ENCODE measurements at regions not wholly inside any gene's neighbourhood (a gene's known extent, or its start where the extent isn't known, plus 50 kb on each side); places are given as distances from the start of the nearest gene placed in this dataset.

- no peaks in the 10 kb centered on the region for H3K27me3 Mint-ChIP-seq (ENCODE audit: insufficient read depth, low read depth, poor library complexity)
- DNase-seq (ENCODE audit: low spot score) (no peak), ATAC-seq (no peak)
- H3K4me1 Mint-ChIP-seq: peaks cover 8% of the 10 kb centered on the region; the same call in 2 of the 3 replicates
- no peaks in the 10 kb centered on the region for H3K9me3 Mint-ChIP-seq
- H3K27ac ChIP-seq (ENCODE audit: low read depth): no peak overlapping the region
- no peaks in the 10 kb centered on the region for H3K36me3 ChIP-seq (ENCODE audit: insufficient read depth)
- no peak overlapping the region for H2AFZ ChIP-seq
- H3K9me2 ChIP-seq (ENCODE audit: insufficient read depth): no peaks in the 10 kb centered on the region
- no peaks in the 10 kb centered on the region for H3K36me3 Mint-ChIP-seq (ENCODE audit: low read depth)
- no peak overlapping the region for H3K4me3 Mint-ChIP-seq
- no peaks in the 10 kb centered on the region for H3K79me2 ChIP-seq (replicated peaks; ENCODE audit: insufficient read depth)
- TF ChIP-seq, protein P1, sequence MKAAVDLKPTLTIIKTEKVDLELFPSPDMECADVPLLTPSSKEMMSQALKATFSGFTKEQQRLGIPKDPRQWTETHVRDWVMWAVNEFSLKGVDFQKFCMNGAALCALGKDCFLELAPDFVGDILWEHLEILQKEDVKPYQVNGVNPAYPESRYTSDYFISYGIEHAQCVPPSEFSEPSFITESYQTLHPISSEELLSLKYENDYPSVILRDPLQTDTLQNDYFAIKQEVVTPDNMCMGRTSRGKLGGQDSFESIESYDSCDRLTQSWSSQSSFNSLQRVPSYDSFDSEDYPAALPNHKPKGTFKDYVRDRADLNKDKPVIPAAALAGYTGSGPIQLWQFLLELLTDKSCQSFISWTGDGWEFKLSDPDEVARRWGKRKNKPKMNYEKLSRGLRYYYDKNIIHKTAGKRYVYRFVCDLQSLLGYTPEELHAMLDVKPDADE (IDR thresholded peaks at IDR 0.05): no peak
- TF ChIP-seq, protein P2, sequence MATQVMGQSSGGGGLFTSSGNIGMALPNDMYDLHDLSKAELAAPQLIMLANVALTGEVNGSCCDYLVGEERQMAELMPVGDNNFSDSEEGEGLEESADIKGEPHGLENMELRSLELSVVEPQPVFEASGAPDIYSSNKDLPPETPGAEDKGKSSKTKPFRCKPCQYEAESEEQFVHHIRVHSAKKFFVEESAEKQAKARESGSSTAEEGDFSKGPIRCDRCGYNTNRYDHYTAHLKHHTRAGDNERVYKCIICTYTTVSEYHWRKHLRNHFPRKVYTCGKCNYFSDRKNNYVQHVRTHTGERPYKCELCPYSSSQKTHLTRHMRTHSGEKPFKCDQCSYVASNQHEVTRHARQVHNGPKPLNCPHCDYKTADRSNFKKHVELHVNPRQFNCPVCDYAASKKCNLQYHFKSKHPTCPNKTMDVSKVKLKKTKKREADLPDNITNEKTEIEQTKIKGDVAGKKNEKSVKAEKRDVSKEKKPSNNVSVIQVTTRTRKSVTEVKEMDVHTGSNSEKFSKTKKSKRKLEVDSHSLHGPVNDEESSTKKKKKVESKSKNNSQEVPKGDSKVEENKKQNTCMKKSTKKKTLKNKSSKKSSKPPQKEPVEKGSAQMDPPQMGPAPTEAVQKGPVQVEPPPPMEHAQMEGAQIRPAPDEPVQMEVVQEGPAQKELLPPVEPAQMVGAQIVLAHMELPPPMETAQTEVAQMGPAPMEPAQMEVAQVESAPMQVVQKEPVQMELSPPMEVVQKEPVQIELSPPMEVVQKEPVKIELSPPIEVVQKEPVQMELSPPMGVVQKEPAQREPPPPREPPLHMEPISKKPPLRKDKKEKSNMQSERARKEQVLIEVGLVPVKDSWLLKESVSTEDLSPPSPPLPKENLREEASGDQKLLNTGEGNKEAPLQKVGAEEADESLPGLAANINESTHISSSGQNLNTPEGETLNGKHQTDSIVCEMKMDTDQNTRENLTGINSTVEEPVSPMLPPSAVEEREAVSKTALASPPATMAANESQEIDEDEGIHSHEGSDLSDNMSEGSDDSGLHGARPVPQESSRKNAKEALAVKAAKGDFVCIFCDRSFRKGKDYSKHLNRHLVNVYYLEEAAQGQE (IDR thresholded peaks at IDR 0.05; ENCODE audit: unreplicated experiment): no peak
- TF ChIP-seq ZNF114 (CRISPR knock-in tag; IDR thresholded peaks at IDR 0.05): no peak
- no peak for TF ChIP-seq JUNB (IDR thresholded peaks at IDR 0.05; ENCODE audit: unreplicated experiment)
- TF ChIP-seq ZNF331 (CRISPR knock-in tag; IDR thresholded peaks at IDR 0.05; ENCODE audit: low read depth): no peak
- TF ChIP-seq EZH2 (IDR thresholded peaks at IDR 0.05; ENCODE audit: low read depth, unreplicated experiment): no peak
- TF ChIP-seq CREB1 (CRISPR knock-in tag; IDR thresholded peaks at IDR 0.05; ENCODE audit: low read depth): no peak
- TF ChIP-seq POLR2AphosphoS5 (IDR thresholded peaks at IDR 0.05; ENCODE audit: low read depth): no peak
- H3K4me3 ChIP-seq: no peak overlapping the region
- H3K27me3 ChIP-seq (ENCODE audit: insufficient read depth): no peaks in the 10 kb centered on the region
- no peaks in the 10 kb centered on the region for H3F3A ChIP-seq (replicated peaks; ENCODE audit: low read depth)
- H3K4me2 ChIP-seq: no peak overlapping the region
- no peaks in the 10 kb centered on the region for H3K4me1 ChIP-seq (ENCODE audit: insufficient read depth)
- no peak overlapping the region for H3K27ac Mint-ChIP-seq
- no peaks in the 10 kb centered on the region for H4K20me1 ChIP-seq (replicated peaks; ENCODE audit: insufficient read depth)
These were observed 331.3 kb upstream of the CCNG1 start for GRCh38 chr5:163106098-163106497.

GRCh38 chr5:163108351-163108750 lies 329.0 kb upstream of the CCNG1 start:
- H2AFZ ChIP-seq: no peak overlapping the region
- H3K27ac ChIP-seq (ENCODE audit: low read depth): no peak overlapping the region
- H3K4me1 Mint-ChIP-seq: peaks cover 5% of the 10 kb centered on the region; the same call in 2 of the 3 replicates
- no peaks in the 10 kb centered on the region for H3K9me3 Mint-ChIP-seq
- H3K27me3 Mint-ChIP-seq (ENCODE audit: insufficient read depth, low read depth, poor library complexity): no peaks in the 10 kb centered on the region
- ATAC-seq (no peak), DNase-seq (ENCODE audit: low spot score) (no peak)
- H3K79me2 ChIP-seq (replicated peaks; ENCODE audit: insufficient read depth): no peaks in the 10 kb centered on the region
- no peaks in the 10 kb centered on the region for H3K27me3 ChIP-seq (ENCODE audit: insufficient read depth)
- no peaks in the 10 kb centered on the region for H3K9me2 ChIP-seq (ENCODE audit: insufficient read depth)
- H3K27ac Mint-ChIP-seq: no peak overlapping the region
- H3F3A ChIP-seq (replicated peaks; ENCODE audit: low read depth): no peaks in the 10 kb centered on the region
- H3K4me3 ChIP-seq: no peak overlapping the region
- H3K4me2 ChIP-seq: no peak overlapping the region
- no peaks in the 10 kb centered on the region for H4K20me1 ChIP-seq (replicated peaks; ENCODE audit: insufficient read depth)
- H3K4me1 ChIP-seq (ENCODE audit: insufficient read depth): no peaks in the 10 kb centered on the region
- no peaks in the 10 kb centered on the region for H3K36me3 Mint-ChIP-seq (ENCODE audit: low read depth)
- H3K4me3 Mint-ChIP-seq: no peak overlapping the region
- no peaks in the 10 kb centered on the region for H3K36me3 ChIP-seq (ENCODE audit: insufficient read depth)
- TF ChIP-seq NANOG (IDR thresholded peaks at IDR 0.05; ENCODE audit: borderline replicate concordance) (no peak), STAT1 (IDR thresholded peaks at IDR 0.05; ENCODE audit: unreplicated experiment) (no peak), ZNF462 (CRISPR knock-in tag; IDR thresholded peaks at IDR 0.05) (no peak), EZH2phosphoT487 (IDR thresholded peaks at IDR 0.05; ENCODE audit: unreplicated experiment) (no peak)

Measured in GM23338 (cell line).